Lower lobe of right lung (tissue), 2 donors: ENCODE measurements at regions not wholly inside any gene's neighbourhood (a gene's known extent, or its start where the extent isn't known, plus 50 kb on each side); places are given as distances from the start of the nearest gene placed in this dataset.

Source experiments
- ATAC-seq, 2 donors: fragments of 200-7000 bp; cut with Tn5 transposase; one replicate each; pipeline ENCODE4 v1.9.1; 2020 to 2022; ENCODE audit warnings: mild to moderate bottlenecking in 2 of 2, moderate library complexity in 2 of 2
- DNase-seq: peaks from one replicate; pipeline ENCODE4 v3.0.0-alpha.2; 2020
- H3K27ac ChIP-seq: fragments of 200-600 bp; one replicate; pipeline ENCODE4 v1.8.0; 2022
- H3K27me3 ChIP-seq: fragments of 200-600 bp; one replicate; pipeline ENCODE4 v1.8.0; 2022; ENCODE audit warnings: low read depth
- H3K36me3 ChIP-seq: fragments of 200-600 bp; one replicate; pipeline ENCODE4 v1.8.0; 2022; ENCODE audit warnings: mild to moderate bottlenecking
- H3K4me1 ChIP-seq: fragments of 200-600 bp; one replicate; pipeline ENCODE4 v1.8.0; 2022
- H3K4me3 ChIP-seq: fragments of 200-600 bp; one replicate; pipeline ENCODE4 v1.8.0; 2022; ENCODE audit warnings: mild to moderate bottlenecking
- H3K9me3 ChIP-seq: fragments of 200-600 bp; one replicate; pipeline ENCODE4 v1.8.0; 2022
- CTCF ChIP-seq: fragments of 200-600 bp; IDR thresholded peaks from one replicate; pipeline ENCODE4 v1.8.0; 2022; ENCODE audit warnings: antibody characterized with exemption, mild to moderate bottlenecking
- intact Hi-C: fragments of 100-400 bp; cut with DNase I; formaldehyde crosslinking; loops from one replicate; pipeline ENCODE4 v1.11.0; 2022
- donor health status: DM: no; HTN: yes; CAD: no; lungs with severe emphysema.

- H3K36me3 ChIP-seq, result no peaks in the 10 kb centered on the region
- DNase-seq, result no peak
- no peaks in the 10 kb centered on the region for H3K4me1 ChIP-seq
- no peak for TF ChIP-seq CTCF
- no peak for ATAC-seq
- intact Hi-C loops, result no loop called here
- no peaks in the 10 kb centered on the region for H3K27me3 ChIP-seq
- H3K4me3 ChIP-seq, result no peak overlapping the region
- H3K27ac ChIP-seq, result no peak overlapping the region
- H3K9me3 ChIP-seq, result no peaks in the 10 kb centered on the region
Measured at GRCh38 chr4:173935622-173936405, 347.7 kb downstream of the FBXO8 start.

GRCh38 chr4:173934933-173935620, 348.4 kb downstream of the FBXO8 start:
- no peak overlapping the region for H3K4me3 ChIP-seq
- ATAC-seq (no peak), DNase-seq (no peak)
- no peaks in the 10 kb centered on the region for H3K9me3 ChIP-seq
- intact Hi-C loops, result no loop called here
- H3K27me3 ChIP-seq, result no peaks in the 10 kb centered on the region
- H3K4me1 ChIP-seq, result no peaks in the 10 kb centered on the region
- no peaks in the 10 kb centered on the region for H3K36me3 ChIP-seq
- TF ChIP-seq CTCF, result no peak
- no peak overlapping the region for H3K27ac ChIP-seq

- H3K36me3 ChIP-seq, result no peaks in the 10 kb centered on the region
- H3K4me1 ChIP-seq, result no peaks in the 10 kb centered on the region
- DNase-seq (no peak), ATAC-seq (no peak)
- no peak for TF ChIP-seq CTCF
- H3K27ac ChIP-seq, result no peak overlapping the region
- no peak overlapping the region for H3K4me3 ChIP-seq
- no peaks in the 10 kb centered on the region for H3K27me3 ChIP-seq
- intact Hi-C loops, result no loop called here
- no peaks in the 10 kb centered on the region for H3K9me3 ChIP-seq
Measured at GRCh38 chr4:173934201-173934600, 349.3 kb downstream of the FBXO8 start.

GRCh38 chr4:173932701-173933100, 350.8 kb downstream of the FBXO8 start:
- intact Hi-C loops, result no loop called here
- Histone ChIP-seq H3K4me1 (no peaks in the 10 kb centered on the region), H3K36me3 (no peaks in the 10 kb centered on the region), H3K4me3 (no peak overlapping the region), H3K27ac (no peak overlapping the region), H3K9me3 (no peaks in the 10 kb centered on the region), H3K27me3 (no peaks in the 10 kb centered on the region)
- TF ChIP-seq CTCF, result no peak
- ATAC-seq, result no peak
- no peak for DNase-seq

GRCh38 chr4:173930329-173930967, 353.0 kb downstream of the FBXO8 start:
- Histone ChIP-seq H3K27ac (no peak overlapping the region), H3K9me3 (no peaks in the 10 kb centered on the region), H3K4me1 (no peaks in the 10 kb centered on the region), H3K36me3 (no peaks in the 10 kb centered on the region), H3K27me3 (no peaks in the 10 kb centered on the region), H3K4me3 (no peak overlapping the region)
- intact Hi-C loops, result no loop called here
- ATAC-seq (no peak), DNase-seq (no peak)
- no peak for TF ChIP-seq CTCF
